Neural cell (in vitro differentiated cells): ENCODE measurements at regions not wholly inside any gene's neighbourhood (a gene's known extent, or its start where the extent isn't known, plus 50 kb on each side); places are given as distances from the start of the nearest gene placed in this dataset.

Experiments used
- EP300 ChIP-seq: fragments of 450-650 bp; conservative IDR thresholded peaks from 2 replicates; pipeline ENCODE4 v1.6.1; 2014; ENCODE audit warnings: antibody characterized with exemption, mild to moderate bottlenecking, moderate library complexity; ENCODE audit not compliant: poor library complexity, severe bottlenecking
- EZH2 ChIP-seq: fragments of 200-600, 300-800 bp; shearing (Covaris generic), sonication (generic); IDR thresholded peaks from 2 replicates; pipeline ENCODE4 v1.6.1; 2014; ENCODE audit warnings: antibody characterized with exemption, low read length, borderline replicate concordance, mild to moderate bottlenecking; ENCODE audit not compliant: insufficient read depth, poor library complexity, severe bottlenecking
- MXI1 ChIP-seq: fragments of 450-650 bp; conservative IDR thresholded peaks from 2 replicates; pipeline ENCODE4 v1.6.1; 2014; ENCODE audit warnings: antibody characterized with exemption, mild to moderate bottlenecking; ENCODE audit not compliant: poor library complexity, severe bottlenecking
- POLR2AphosphoS5 ChIP-seq: IDR thresholded peaks from 2 replicates; pipeline ENCODE4 v1.6.1; 2012
- RAD21 ChIP-seq: fragments of 450-650 bp; conservative IDR thresholded peaks from 2 replicates; pipeline ENCODE4 v1.6.1; 2014; ENCODE audit warnings: antibody characterized with exemption, mild to moderate bottlenecking, moderate library complexity
- SMC3 ChIP-seq: fragments of 450-650 bp; conservative IDR thresholded peaks from 2 replicates; pipeline ENCODE4 v1.6.1; 2014; ENCODE audit warnings: antibody characterized with exemption, mild to moderate bottlenecking, moderate library complexity; ENCODE audit not compliant: poor library complexity
- TF ChIP-seq, protein P1 (sequence below): fragments of 450-650 bp; IDR thresholded peaks from 2 replicates; pipeline ENCODE4 v1.5.1; 2014; ENCODE audit warnings: antibody characterized with exemption, mild to moderate bottlenecking, moderate library complexity; ENCODE audit not compliant: poor library complexity, severe bottlenecking
- TF ChIP-seq, protein P2 (sequence below): IDR thresholded peaks from 2 replicates; pipeline ENCODE4 v1.6.1; 2012; ENCODE audit warnings: borderline replicate concordance

DNA sequence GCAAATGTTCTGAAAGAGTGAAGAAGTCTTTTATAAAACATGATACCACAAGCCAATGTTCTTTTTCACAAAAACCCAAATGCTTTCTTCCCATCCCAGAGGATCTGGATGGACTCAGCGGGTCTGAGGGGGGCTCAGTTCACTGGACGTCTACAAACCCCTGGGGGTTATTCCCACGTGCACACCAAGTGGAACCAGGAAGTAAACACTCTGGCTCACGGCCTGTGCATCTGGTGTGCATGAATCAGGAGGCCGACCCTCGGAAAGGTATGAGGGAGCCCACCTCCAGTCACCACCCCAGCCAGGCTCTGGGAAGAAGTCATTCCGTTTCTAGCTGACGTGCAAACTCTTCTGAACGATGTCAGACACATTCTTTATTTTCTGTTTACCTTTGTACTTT lies 252.2 kb downstream of the DLL1 start:
- TF ChIP-seq, protein P1, sequence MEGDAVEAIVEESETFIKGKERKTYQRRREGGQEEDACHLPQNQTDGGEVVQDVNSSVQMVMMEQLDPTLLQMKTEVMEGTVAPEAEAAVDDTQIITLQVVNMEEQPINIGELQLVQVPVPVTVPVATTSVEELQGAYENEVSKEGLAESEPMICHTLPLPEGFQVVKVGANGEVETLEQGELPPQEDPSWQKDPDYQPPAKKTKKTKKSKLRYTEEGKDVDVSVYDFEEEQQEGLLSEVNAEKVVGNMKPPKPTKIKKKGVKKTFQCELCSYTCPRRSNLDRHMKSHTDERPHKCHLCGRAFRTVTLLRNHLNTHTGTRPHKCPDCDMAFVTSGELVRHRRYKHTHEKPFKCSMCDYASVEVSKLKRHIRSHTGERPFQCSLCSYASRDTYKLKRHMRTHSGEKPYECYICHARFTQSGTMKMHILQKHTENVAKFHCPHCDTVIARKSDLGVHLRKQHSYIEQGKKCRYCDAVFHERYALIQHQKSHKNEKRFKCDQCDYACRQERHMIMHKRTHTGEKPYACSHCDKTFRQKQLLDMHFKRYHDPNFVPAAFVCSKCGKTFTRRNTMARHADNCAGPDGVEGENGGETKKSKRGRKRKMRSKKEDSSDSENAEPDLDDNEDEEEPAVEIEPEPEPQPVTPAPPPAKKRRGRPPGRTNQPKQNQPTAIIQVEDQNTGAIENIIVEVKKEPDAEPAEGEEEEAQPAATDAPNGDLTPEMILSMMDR = no peak
- TF ChIP-seq EZH2 (no peak), POLR2AphosphoS5 (no peak), EP300 (no peak), MXI1 (no peak), RAD21 (no peak), SMC3 (no peak)
- TF ChIP-seq, protein P2, sequence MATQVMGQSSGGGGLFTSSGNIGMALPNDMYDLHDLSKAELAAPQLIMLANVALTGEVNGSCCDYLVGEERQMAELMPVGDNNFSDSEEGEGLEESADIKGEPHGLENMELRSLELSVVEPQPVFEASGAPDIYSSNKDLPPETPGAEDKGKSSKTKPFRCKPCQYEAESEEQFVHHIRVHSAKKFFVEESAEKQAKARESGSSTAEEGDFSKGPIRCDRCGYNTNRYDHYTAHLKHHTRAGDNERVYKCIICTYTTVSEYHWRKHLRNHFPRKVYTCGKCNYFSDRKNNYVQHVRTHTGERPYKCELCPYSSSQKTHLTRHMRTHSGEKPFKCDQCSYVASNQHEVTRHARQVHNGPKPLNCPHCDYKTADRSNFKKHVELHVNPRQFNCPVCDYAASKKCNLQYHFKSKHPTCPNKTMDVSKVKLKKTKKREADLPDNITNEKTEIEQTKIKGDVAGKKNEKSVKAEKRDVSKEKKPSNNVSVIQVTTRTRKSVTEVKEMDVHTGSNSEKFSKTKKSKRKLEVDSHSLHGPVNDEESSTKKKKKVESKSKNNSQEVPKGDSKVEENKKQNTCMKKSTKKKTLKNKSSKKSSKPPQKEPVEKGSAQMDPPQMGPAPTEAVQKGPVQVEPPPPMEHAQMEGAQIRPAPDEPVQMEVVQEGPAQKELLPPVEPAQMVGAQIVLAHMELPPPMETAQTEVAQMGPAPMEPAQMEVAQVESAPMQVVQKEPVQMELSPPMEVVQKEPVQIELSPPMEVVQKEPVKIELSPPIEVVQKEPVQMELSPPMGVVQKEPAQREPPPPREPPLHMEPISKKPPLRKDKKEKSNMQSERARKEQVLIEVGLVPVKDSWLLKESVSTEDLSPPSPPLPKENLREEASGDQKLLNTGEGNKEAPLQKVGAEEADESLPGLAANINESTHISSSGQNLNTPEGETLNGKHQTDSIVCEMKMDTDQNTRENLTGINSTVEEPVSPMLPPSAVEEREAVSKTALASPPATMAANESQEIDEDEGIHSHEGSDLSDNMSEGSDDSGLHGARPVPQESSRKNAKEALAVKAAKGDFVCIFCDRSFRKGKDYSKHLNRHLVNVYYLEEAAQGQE = no peak
